Left kidney (tissue), 1 donor: ENCODE measurements at regions not wholly inside any gene's neighbourhood (a gene's known extent, or its start where the extent isn't known, plus 50 kb on each side); places are given as distances from the start of the nearest gene placed in this dataset.

Experiments
- DNase-seq: peaks from one replicate; pipeline ENCODE4 v3.0.0-alpha.2; 2013

- no peak for DNase-seq
Observed at GRCh38 chr10:71070741-71071140, 141.6 kb upstream of the UNC5B start.

- DNase-seq: no peak
Observed at GRCh38 chr10:71072131-71072822, 140.1 kb upstream of the UNC5B start.

GRCh38 chr10:71072823-71073210 lies 139.6 kb upstream of the UNC5B start:
- DNase-seq: no peak

GRCh38 chr10:71073451-71074175 lies 138.8 kb upstream of the UNC5B start:
- no peak for DNase-seq

- no peak for DNase-seq
Observed at GRCh38 chr10:71074176-71074755, 138.1 kb upstream of the UNC5B start.

GRCh38 chr10:71075086-71075758 lies 137.1 kb upstream of the UNC5B start:
- no peak for DNase-seq

GRCh38 chr10:71075759-71076472 lies 136.5 kb upstream of the UNC5B start:
- no peak for DNase-seq

GRCh38 chr10:71076473-71077142 lies 135.8 kb upstream of the UNC5B start:
- no peak for DNase-seq

- DNase-seq: no peak
Observed at GRCh38 chr10:71077143-71077581, 135.2 kb upstream of the UNC5B start.

- DNase-seq: no peak
Observed at GRCh38 chr10:71077796-71078453, 134.4 kb upstream of the UNC5B start.

GRCh38 chr10:71078454-71079145 lies 133.8 kb upstream of the UNC5B start:
- DNase-seq: no peak

- no peak for DNase-seq
Observed at GRCh38 chr10:71079761-71080380, 132.5 kb upstream of the UNC5B start.

- DNase-seq: no peak
Observed at GRCh38 chr10:71080381-71081228, 131.8 kb upstream of the UNC5B start.

- no peak for DNase-seq
Observed at GRCh38 chr10:71081229-71081560, 131.2 kb upstream of the UNC5B start.

- DNase-seq: no peak
Observed at GRCh38 chr10:71081912-71082311, 130.5 kb upstream of the UNC5B start.

GRCh38 chr10:71082960-71083715 lies 129.2 kb upstream of the UNC5B start:
- no peak for DNase-seq

GRCh38 chr10:71083716-71083975 lies 128.7 kb upstream of the UNC5B start:
- no peak for DNase-seq

GRCh38 chr10:71084061-71084817 lies 128.1 kb upstream of the UNC5B start:
- DNase-seq: no peak
